ENCODE measurements at regions not wholly inside any gene's neighbourhood (a gene's known extent, or its start where the extent isn't known, plus 50 kb on each side); places are given as distances from the start of the nearest gene placed in this dataset.

DNA sequence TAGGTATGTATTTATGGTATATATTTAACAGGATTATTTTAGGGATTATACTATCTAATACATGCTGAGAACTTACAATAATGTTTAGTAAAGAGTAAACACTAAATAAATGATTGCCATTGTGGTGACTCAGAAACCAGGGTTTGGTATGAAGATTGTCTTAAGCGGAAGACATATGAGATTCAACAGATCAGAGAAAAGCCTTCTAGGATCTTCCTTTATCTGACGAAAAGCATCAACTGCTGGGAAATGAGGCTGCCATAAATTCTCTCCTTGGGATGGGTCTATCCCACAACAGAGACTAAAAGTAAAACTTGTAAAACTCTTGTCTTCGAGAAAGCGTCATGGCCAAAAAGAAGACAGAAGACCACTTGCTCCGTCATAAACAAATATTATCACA lies 1352.2 kb upstream of the EPHA6 start:
- no peak overlapping the region for H3K4me2 ChIP-seq (ENCODE audit: low read length)
- ATAC-seq = no peak
- CTCF ChIA-PET = no interaction called here
- BruUV-seq (replicated peaks) = no TSS peak
- RAD21 ChIA-PET (ENCODE audit: low non-redundant PET in 1 of 2, low total read pairs in 2 of 2, uncharacterized antibody in 2 of 2, unreplicated experiment in 2 of 2) = no interaction called here
- H3K27me3 ChIP-seq (ENCODE audit: insufficient read depth, low read length) = no peaks in the 10 kb centered on the region
- intact Hi-C loops (cut with micrococcal nuclease) = no loop called here
- H3K9me2 ChIP-seq (ENCODE audit: insufficient read depth) = no peaks in the 10 kb centered on the region
- TF ChIP-seq CTCF (IDR thresholded peaks at IDR 0.05 in 2 of 3, conservative IDR thresholded peaks at IDR 0.05 in 1 of 3; ENCODE audit: borderline replicate concordance in 1 of 3, insufficient read depth in 1 of 3, low read depth in 2 of 3, low read length in 2 of 3) (no peak), EZH2phosphoT487 (IDR thresholded peaks at IDR 0.05; ENCODE audit: borderline replicate concordance) (no peak), RAD21 (IDR thresholded peaks at IDR 0.05; ENCODE audit: low read depth) (no peak), CEBPB (IDR thresholded peaks at IDR 0.05; ENCODE audit: low read depth) (no peak), ELF1 (IDR thresholded peaks at IDR 0.05; ENCODE audit: borderline replicate concordance, low read depth) (no peak), EZH2 (IDR thresholded peaks at IDR 0.05) (no peak)
- TF ChIP-seq, protein P1, sequence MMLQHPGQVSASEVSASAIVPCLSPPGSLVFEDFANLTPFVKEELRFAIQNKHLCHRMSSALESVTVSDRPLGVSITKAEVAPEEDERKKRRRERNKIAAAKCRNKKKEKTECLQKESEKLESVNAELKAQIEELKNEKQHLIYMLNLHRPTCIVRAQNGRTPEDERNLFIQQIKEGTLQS (IDR thresholded peaks at IDR 0.05) = no peak
- H3K36me3 ChIP-seq (ENCODE audit: control insufficient read depth in 1 of 2, insufficient read depth in 2 of 2, low read length in 2 of 2) = no peaks in the 10 kb centered on the region
- H3K9me3 ChIP-seq (ENCODE audit: control insufficient read depth in 1 of 2, insufficient read depth in 1 of 2, low read depth in 1 of 2, low read length in 2 of 2) = peaks cover 3 to 21% of the 10 kb centered on the region in 2 experiments; a peak in 2 of 4 replicates
- no peak overlapping the region for H3K27ac ChIP-seq (ENCODE audit: low read depth, low read length)
- no peaks in the 10 kb centered on the region for H4K20me1 ChIP-seq (ENCODE audit: insufficient read depth)
- H3K4me3 ChIP-seq (replicated peaks in 1 of 2; ENCODE audit: low read depth in 1 of 2, low read length in 2 of 2) = no peak overlapping the region
- POLR2A ChIA-PET = no interaction called here
- H3K79me2 ChIP-seq (ENCODE audit: insufficient read depth, low read length) = no peaks in the 10 kb centered on the region
- no peak overlapping the region for H2AFZ ChIP-seq (ENCODE audit: low read depth, low read length, poor library complexity, severe bottlenecking)
- no peaks in the 10 kb centered on the region for H3K4me1 ChIP-seq (ENCODE audit: control insufficient read depth in 1 of 2, insufficient read depth in 2 of 2, low read length in 2 of 2)
- no peak for DNase-seq (ENCODE audit: low read depth, low spot score)
- H3K9ac ChIP-seq (ENCODE audit: low read length) = no peak overlapping the region

GRCh38 chr3:95464346-95464745 lies 1350.0 kb upstream of the EPHA6 start:
- Histone ChIP-seq H4K20me1 (ENCODE audit: insufficient read depth) (no peaks in the 10 kb centered on the region), H3K9me3 (ENCODE audit: control insufficient read depth in 1 of 2, insufficient read depth in 1 of 2, low read depth in 1 of 2, low read length in 2 of 2) (peaks cover 3 to 13% of the 10 kb centered on the region in 2 experiments; a peak in 2 of 4 replicates), H2AFZ (ENCODE audit: low read depth, low read length, poor library complexity, severe bottlenecking) (no peak overlapping the region), H3K9ac (ENCODE audit: low read length) (no peak overlapping the region), H3K9me2 (ENCODE audit: insufficient read depth) (no peaks in the 10 kb centered on the region), H3K4me2 (ENCODE audit: low read length) (no peak overlapping the region), H3K4me1 (ENCODE audit: control insufficient read depth in 1 of 2, insufficient read depth in 2 of 2, low read length in 2 of 2) (no peaks in the 10 kb centered on the region), H3K4me3 (replicated peaks in 1 of 2; ENCODE audit: low read depth in 1 of 2, low read length in 2 of 2) (no peak overlapping the region), H3K79me2 (ENCODE audit: insufficient read depth, low read length) (no peaks in the 10 kb centered on the region), H3K27me3 (ENCODE audit: insufficient read depth, low read length) (no peaks in the 10 kb centered on the region), H3K27ac (ENCODE audit: low read depth, low read length) (no peak overlapping the region), H3K36me3 (ENCODE audit: control insufficient read depth in 1 of 2, insufficient read depth in 2 of 2, low read length in 2 of 2) (no peaks in the 10 kb centered on the region)
- POLR2A ChIA-PET = no interaction called here
- CTCF ChIA-PET = no interaction called here
- RAD21 ChIA-PET (ENCODE audit: low non-redundant PET in 1 of 2, low total read pairs in 2 of 2, uncharacterized antibody in 2 of 2, unreplicated experiment in 2 of 2) = no interaction called here
- TF ChIP-seq FOSL1 (IDR thresholded peaks at IDR 0.05; ENCODE audit: low read depth) = no peak
- TF ChIP-seq TCF7L2 (IDR thresholded peaks at IDR 0.05; ENCODE audit: borderline replicate concordance, extremely low read depth, insufficient read depth, insufficient read length) = no peak
- no peak for TF ChIP-seq POLR2AphosphoS5 (IDR thresholded peaks at IDR 0.05; ENCODE audit: low read depth, low read length)
- no peak for TF ChIP-seq JUND (IDR thresholded peaks at IDR 0.05)
- TF ChIP-seq EGR1 (IDR thresholded peaks at IDR 0.05; ENCODE audit: low read depth) = no peak
- TF ChIP-seq EZH2 (IDR thresholded peaks at IDR 0.05) = no peak
- no peak for TF ChIP-seq RAD21 (IDR thresholded peaks at IDR 0.05; ENCODE audit: low read depth)
- TF ChIP-seq, protein P2, sequence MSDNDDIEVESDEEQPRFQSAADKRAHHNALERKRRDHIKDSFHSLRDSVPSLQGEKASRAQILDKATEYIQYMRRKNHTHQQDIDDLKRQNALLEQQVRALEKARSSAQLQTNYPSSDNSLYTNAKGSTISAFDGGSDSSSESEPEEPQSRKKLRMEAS (IDR thresholded peaks at IDR 0.05) = no peak
- TF ChIP-seq, protein P3, sequence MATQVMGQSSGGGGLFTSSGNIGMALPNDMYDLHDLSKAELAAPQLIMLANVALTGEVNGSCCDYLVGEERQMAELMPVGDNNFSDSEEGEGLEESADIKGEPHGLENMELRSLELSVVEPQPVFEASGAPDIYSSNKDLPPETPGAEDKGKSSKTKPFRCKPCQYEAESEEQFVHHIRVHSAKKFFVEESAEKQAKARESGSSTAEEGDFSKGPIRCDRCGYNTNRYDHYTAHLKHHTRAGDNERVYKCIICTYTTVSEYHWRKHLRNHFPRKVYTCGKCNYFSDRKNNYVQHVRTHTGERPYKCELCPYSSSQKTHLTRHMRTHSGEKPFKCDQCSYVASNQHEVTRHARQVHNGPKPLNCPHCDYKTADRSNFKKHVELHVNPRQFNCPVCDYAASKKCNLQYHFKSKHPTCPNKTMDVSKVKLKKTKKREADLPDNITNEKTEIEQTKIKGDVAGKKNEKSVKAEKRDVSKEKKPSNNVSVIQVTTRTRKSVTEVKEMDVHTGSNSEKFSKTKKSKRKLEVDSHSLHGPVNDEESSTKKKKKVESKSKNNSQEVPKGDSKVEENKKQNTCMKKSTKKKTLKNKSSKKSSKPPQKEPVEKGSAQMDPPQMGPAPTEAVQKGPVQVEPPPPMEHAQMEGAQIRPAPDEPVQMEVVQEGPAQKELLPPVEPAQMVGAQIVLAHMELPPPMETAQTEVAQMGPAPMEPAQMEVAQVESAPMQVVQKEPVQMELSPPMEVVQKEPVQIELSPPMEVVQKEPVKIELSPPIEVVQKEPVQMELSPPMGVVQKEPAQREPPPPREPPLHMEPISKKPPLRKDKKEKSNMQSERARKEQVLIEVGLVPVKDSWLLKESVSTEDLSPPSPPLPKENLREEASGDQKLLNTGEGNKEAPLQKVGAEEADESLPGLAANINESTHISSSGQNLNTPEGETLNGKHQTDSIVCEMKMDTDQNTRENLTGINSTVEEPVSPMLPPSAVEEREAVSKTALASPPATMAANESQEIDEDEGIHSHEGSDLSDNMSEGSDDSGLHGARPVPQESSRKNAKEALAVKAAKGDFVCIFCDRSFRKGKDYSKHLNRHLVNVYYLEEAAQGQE (IDR thresholded peaks at IDR 0.05; ENCODE audit: low read depth) = no peak
- TF ChIP-seq CEBPB (IDR thresholded peaks at IDR 0.05; ENCODE audit: low read depth) = no peak
- TF ChIP-seq SRF (IDR thresholded peaks at IDR 0.05; ENCODE audit: low read depth) = no peak
- no peak for ATAC-seq
- DNase-seq (ENCODE audit: low read depth, low spot score) = no peak
- intact Hi-C loops (cut with micrococcal nuclease) = no loop called here
- no TSS peak for BruUV-seq (replicated peaks)
